HG03575 (cell line): ENCODE measurements at regions not wholly inside any gene's neighbourhood (a gene's known extent, or its start where the extent isn't known, plus 50 kb on each side); places are given as distances from the start of the nearest gene placed in this dataset.
"Not testable (repeated sequence)": the region's sequence is repeated elsewhere in the genome, so short reads cannot be mapped to it uniquely, and the experiment has no call there.

ENCODE experiments used
- ATAC-seq: cut with Tn5 transposase; IDR thresholded peaks from one replicate; pipeline ENCODE4 v1.9.1; 2021; ENCODE audit not compliant: unreplicated experiment, insufficient number of reproducible peaks, low FRiP score; ENCODE audit errors: extremely low read depth

GRCh38 chr3:83251490-83251889, 1490.0 kb upstream of the GBE1 start:
- no peak for ATAC-seq

DNA sequence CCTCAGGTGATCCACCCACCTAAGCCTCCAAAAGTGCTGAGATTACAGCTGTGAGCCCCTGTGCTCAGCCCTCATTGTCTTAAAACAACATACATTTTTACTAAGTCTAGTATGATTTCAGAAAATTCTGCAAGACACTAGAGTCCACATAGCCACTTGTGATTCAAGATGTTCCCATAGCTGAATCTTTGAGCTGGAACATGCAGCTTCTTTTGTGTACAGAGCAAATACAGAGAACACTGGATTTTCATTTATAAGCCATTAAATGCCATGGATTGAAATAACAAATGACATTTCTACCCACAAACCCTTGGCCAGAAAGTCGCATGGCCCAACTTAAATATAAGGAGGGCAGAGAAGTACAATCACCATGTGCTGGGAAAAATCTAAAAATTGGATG, 1489.2 kb upstream of the GBE1 start:
- no peak for ATAC-seq

DNA sequence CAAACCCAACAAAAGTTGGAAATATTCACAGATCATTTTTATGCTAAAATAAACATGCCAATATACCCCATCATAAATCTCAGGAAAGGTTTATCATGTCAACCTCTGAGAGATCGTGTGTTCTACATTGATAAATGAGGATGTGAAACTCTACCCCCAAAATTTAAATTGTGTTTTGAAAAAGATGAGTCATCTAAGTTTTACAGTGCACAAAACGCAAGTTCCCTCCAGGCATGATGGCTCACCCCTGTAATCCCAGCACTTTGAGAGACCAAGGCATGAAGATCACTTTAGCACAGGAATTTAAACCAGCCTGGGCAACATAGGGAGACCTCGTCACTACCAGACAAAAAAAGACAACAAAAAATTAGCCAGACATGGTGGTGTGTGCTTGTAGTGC, 1487.0 kb upstream of the GBE1 start:
- ATAC-seq = no peak

- ATAC-seq = no peak
Measured at GRCh38 chr3:83235180-83235814, 1473.9 kb upstream of the GBE1 start.

- ATAC-seq = no peak
Measured at GRCh38 chr3:83233715-83234114, 1472.3 kb upstream of the GBE1 start.

DNA sequence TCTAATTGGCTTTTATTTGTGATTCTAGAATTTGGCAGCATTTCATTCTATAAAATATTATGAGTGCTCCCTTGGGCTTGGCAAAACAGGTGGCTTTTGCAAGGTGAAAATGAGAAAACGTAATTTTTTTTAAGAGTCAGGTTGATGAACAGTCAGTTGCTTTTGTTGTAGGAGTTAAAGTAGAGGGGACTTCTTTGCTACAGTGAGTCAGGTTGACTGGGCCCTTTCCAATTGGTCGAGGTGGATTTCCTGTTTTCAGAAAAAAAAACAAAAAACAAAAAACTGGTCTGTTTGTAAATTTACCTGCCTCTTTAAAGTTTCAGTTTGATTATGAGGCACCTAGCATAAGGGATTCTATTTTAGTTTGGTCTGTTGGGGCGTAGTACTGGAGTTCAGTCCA, 1469.4 kb upstream of the GBE1 start:
- no peak for ATAC-seq

- no peak for ATAC-seq
Measured at GRCh38 chr3:83230376-83230775, 1468.9 kb upstream of the GBE1 start.

DNA sequence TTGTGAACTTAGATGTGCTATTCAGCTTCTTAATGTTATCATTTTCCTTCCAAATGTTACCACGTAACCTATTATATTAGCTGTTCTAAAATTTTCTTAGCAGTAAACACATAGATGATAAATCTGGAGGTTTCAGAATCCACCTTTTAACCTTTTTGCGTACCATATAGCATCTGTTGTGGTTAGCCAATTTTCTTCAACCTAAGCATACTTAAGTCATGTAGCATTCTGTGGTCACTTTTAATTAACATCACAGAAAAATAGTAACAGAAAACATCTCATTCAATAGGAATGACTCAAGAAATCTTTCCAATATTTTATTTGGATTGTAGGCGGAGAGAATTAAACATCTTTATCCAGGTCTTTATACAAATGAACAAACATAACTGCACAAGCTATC, 1465.3 kb upstream of the GBE1 start:
- no peak for ATAC-seq

- ATAC-seq = no peak
Measured at GRCh38 chr3:83224101-83224868, 1462.8 kb upstream of the GBE1 start.

- no peak for ATAC-seq
Measured at GRCh38 chr3:83218383-83219200, 1457.1 kb upstream of the GBE1 start.

- not testable (repeated sequence) for ATAC-seq
Measured at GRCh38 chr3:83217595-83218118, 1456.2 kb upstream of the GBE1 start.

DNA sequence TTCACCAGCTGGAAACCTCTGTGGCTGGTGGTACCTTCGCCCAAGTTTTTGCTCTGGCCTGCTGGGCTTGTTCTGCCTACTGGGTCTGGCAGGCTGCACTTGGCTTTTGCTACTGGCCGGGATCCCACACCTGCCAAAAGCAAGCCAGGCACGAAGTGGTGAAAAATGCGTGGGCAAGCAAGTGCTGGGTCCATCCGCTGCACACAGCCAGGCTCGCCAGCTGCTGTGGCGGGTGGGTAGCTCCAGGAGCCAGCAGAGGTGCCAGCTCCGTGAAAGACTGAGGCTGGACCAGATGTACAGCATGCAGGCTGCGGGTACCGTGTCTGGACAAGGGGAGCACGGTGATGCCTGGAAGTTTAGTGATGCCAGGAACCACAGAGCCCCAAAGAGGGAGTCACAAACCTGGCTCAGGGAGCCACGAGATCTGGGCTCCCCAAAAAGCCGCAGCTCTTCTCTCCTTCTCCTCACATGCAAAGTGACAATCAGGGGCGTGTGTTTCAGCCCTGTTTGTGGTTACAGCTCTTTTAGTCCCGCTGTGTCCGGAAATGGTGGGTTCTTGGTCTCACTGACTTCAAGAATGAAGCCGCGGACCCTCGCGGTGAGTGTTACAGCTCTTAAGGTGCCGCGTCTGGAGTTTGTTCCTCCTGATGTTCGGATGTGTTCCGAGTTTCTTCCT, 1455.6 kb upstream of the GBE1 start:
- ATAC-seq = no peak

GRCh38 chr3:83195243-83195642, 1433.8 kb upstream of the GBE1 start:
- ATAC-seq = no peak

DNA sequence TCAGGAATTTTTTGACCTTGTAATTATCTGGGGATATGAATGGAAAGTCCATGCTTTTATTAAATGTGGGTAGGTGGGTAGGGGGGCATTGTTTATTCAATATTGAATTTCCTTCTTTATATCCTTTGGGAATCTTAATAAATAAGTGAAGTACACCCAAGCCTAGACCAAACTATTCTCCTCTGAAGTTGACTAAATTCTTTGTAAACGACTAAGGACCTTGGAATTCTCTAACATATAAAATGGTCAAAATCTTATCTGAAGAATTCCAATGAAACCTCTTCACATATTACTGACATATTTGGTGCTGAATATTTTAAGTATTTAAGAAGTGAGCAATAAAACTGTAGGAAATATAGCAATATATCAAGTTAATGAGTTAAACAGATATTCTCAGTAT, 1432.1 kb upstream of the GBE1 start:
- no peak for ATAC-seq

DNA sequence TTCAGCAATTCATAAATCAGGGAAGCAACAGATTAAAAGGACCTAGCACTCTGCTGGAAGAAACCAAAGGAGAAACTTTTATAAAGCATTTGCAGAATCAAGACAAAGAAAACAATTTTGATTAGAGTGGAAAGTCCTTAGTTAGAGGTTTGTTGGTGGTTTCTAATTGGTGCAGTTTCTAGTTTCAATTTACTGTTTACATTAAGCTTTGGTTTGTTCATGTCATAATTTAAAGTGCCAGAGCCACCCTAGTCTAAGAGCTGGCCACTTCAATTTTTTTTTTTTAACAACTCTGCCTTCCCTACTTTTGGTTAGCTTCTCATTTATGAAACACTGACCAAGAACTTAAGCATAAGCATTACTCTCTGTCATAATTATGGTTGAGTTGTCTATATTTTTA, 1428.2 kb upstream of the GBE1 start:
- no peak for ATAC-seq

DNA sequence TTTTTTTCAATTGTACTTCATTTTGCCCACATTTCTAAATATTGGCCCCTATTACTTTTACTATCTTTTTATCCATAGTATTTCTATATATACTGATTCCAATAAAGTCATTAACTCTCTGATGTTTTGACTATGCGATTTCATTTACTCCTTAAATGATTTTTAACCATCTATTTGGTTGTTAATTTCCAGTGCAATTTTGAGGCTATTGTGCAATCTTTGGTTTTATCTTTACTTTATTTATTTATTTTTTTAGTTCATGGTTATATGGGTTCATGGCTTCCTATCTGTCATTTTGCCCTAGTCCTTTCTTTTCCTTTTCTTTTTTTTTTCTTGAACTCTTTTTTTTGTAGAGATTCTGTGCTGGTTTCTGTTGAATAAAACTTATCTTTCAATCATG, 1408.0 kb upstream of the GBE1 start:
- ATAC-seq = no peak

GRCh38 chr3:83150896-83151295, 1389.5 kb upstream of the GBE1 start:
- ATAC-seq = no peak

DNA sequence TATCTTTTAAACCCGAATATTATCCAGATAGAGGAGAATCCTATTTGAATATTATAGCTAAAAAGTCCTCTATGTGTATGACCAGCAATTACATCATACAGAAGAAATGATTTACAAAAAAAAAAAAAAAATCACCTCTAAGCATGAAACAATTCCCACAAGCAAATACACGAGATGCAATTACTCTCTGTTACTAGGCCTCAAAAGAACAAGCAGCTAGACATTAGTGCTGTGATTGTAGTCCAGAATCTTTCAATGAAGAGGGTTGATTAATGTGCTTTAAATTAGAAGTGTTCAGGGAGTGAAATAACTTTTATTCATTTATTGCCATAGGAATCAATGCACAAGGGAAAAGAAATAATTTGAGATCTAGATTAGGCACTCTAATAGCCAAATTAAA, 1379.5 kb upstream of the GBE1 start:
- no peak for ATAC-seq

- no peak for ATAC-seq
Measured at GRCh38 chr3:83131236-83131635, 1369.8 kb upstream of the GBE1 start.
